NB4 (cell line): ENCODE measurements at regions not wholly inside any gene's neighbourhood (a gene's known extent, or its start where the extent isn't known, plus 50 kb on each side); places are given as distances from the start of the nearest gene placed in this dataset.

Experiments
- TF ChIP-seq, protein P1 (sequence below): IDR thresholded peaks from one replicate; pipeline ENCODE4 v1.5.1; 2012; ENCODE audit warnings: low read depth, low read length
- TF ChIP-seq, protein P2 (sequence below): IDR thresholded peaks from 2 replicates; pipeline ENCODE4 v1.6.1; 2011; ENCODE audit warnings: low read depth, low read length

DNA sequence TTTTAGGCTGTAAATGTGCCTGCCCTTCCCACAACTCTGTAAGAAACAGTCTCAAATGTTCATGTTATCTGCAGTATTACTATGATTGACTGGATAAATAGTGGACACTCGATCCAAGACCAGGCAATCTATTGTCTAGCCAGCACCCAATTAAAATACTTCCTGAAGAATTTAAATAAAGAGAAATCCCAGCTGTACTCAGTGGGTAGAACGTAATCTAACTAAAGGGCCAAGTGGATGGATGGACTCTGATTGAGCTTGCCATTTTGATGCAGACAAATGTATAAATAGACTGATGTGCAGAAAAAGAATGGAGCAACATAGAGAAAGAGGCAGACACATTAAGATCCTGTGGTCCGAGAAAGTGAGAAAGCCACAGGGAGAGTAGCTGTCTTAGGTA, 158.0 kb downstream of the IPMK start:
- TF ChIP-seq, protein P1, sequence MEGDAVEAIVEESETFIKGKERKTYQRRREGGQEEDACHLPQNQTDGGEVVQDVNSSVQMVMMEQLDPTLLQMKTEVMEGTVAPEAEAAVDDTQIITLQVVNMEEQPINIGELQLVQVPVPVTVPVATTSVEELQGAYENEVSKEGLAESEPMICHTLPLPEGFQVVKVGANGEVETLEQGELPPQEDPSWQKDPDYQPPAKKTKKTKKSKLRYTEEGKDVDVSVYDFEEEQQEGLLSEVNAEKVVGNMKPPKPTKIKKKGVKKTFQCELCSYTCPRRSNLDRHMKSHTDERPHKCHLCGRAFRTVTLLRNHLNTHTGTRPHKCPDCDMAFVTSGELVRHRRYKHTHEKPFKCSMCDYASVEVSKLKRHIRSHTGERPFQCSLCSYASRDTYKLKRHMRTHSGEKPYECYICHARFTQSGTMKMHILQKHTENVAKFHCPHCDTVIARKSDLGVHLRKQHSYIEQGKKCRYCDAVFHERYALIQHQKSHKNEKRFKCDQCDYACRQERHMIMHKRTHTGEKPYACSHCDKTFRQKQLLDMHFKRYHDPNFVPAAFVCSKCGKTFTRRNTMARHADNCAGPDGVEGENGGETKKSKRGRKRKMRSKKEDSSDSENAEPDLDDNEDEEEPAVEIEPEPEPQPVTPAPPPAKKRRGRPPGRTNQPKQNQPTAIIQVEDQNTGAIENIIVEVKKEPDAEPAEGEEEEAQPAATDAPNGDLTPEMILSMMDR, result no peak
- TF ChIP-seq, protein P2, sequence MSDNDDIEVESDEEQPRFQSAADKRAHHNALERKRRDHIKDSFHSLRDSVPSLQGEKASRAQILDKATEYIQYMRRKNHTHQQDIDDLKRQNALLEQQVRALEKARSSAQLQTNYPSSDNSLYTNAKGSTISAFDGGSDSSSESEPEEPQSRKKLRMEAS, result no peak
